ENCODE measurements at regions not wholly inside any gene's neighbourhood (a gene's known extent, or its start where the extent isn't known, plus 50 kb on each side); places are given as distances from the start of the nearest gene placed in this dataset.

GRCh38 chr2:172204309-172204708 lies 101.6 kb upstream of the DLX2 start:
- no peak for DNase-seq (ENCODE audit: low read depth in 2 of 2)

- no peak for DNase-seq (ENCODE audit: low read depth in 2 of 2)
Observed at GRCh38 chr2:172204762-172205161, 102.1 kb upstream of the DLX2 start.

DNA sequence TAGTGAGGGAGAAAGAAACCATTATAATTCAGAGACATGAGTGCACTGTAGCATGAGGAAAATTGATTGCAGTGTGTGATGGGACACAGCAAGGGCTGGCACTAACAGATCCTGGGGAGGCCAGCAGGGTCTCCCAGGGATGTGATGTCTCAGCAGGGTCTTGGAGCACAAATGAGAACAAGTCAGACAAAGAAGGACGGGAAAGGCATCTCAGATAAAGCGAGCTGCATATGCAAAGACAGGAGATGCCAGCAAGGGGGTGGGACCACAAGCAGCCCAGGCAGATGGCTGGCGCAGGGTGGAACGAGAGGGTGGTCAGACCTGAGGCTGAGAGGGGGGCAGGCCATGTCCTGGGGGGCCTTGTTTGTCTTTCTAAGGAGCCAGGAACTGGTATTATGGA lies 102.6 kb upstream of the DLX2 start:
- DNase-seq (ENCODE audit: low read depth in 2 of 2): no peak

GRCh38 chr2:172207911-172208310 lies 105.2 kb upstream of the DLX2 start:
- DNase-seq (ENCODE audit: low read depth in 2 of 2): no peak

DNA sequence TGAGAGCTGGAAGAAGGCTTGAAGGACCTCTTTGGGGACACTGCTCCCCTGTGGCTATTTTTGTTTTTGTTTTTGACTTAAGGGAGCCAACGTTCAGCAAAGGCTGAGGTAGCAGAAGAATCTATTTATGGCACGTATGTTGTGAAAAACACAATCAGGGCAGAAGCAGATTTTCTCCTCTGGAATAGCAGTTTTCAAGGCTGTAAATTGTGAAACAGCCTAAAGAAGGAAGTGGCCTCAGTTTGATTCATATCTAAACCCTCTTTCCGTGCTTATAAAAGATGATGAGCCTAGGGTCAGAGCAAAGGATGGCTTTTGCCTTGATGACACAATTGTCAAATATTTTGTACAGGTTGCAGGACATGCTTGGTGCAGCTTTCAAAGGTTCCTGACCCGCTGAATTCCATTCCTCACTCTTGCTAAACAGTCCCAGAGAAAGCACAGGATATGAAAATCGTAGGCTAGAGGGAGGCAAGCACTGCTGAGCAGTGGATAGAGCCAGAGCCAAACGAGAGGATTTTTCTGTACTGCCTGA lies 106.2 kb upstream of the DLX2 start:
- DNase-seq (ENCODE audit: low read depth in 2 of 2): no peak

GRCh38 chr2:172210599-172210998 lies 107.9 kb upstream of the DLX2 start:
- DNase-seq (ENCODE audit: low read depth in 2 of 2): no peak

GRCh38 chr2:172211512-172211911 lies 108.8 kb upstream of the DLX2 start:
- DNase-seq (ENCODE audit: low read depth in 2 of 2): no peak

- DNase-seq (ENCODE audit: low read depth in 2 of 2): no peak
Observed at GRCh38 chr2:172213116-172213860, 110.6 kb upstream of the DLX2 start.

- no peak for DNase-seq (ENCODE audit: low read depth in 2 of 2)
Observed at GRCh38 chr2:172214252-172214651, 111.6 kb upstream of the DLX2 start.

DNA sequence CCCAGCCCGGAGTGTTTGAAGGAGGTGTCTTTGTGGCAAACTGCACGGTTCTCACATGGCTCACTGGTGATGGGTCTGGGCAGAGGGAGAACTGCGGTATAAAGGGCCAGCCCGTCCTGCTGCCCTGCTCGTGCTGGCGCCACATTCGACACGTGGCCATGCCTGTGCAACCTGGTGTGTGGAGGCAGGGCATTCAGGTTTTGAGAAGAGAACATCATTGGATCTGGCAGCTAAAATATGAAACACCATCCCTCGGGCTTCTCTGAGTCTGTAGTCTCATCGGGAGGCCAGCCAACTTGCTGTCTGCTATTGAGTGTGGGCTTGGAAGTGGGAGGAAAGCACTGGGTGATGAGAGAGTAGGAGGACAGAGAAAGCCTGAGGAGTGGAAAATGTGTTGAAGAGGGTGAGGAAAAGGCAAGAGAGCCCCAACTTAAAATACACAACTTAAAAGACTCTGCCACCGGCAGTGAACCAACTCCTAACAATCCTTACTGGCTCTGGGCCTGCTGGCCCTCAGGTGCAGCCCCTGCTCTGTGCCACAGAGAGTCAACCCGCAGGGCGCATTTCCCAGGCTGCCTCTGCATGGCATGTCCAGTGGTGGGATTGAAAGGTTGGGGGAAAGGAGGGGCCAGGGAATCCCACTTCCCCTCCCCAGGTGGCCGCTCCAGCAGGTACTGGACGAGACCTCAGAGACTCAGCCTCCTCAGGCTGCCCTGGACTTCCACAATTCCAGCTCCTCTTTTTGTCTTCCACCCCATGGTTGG lies 112.7 kb upstream of the DLX2 start:
- no peak for DNase-seq (ENCODE audit: low read depth in 2 of 2)

- DNase-seq (ENCODE audit: low read depth in 2 of 2): no peak
Observed at GRCh38 chr2:172215936-172216335, 113.2 kb upstream of the DLX2 start.

DNA sequence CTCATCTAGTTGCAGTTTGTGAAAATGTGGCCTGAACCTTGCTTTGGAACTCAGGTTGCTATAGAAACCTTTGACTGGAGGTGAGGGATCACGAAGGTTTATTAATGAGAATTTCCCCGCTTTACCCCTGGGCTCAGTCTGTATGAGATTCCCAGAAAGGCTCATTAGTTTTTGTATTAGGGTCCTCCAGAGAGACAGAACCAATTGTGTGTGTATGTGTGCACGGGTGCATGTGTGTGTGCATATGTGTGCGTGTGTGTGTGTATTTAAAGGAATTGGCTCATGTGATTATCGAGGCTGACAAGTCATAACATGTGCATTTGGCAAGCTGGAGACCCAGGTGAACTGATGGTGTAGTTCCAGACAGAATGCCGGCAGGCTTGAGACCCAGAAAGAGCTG lies 113.8 kb upstream of the DLX2 start:
- DNase-seq (ENCODE audit: low read depth in 2 of 2): no peak

- no peak for DNase-seq (ENCODE audit: low read depth in 2 of 2)
Observed at GRCh38 chr2:172219201-172219600, 116.5 kb upstream of the DLX2 start.

- no peak for DNase-seq (ENCODE audit: low read depth in 2 of 2)
Observed at GRCh38 chr2:172220121-172220520, 117.4 kb upstream of the DLX2 start.

DNA sequence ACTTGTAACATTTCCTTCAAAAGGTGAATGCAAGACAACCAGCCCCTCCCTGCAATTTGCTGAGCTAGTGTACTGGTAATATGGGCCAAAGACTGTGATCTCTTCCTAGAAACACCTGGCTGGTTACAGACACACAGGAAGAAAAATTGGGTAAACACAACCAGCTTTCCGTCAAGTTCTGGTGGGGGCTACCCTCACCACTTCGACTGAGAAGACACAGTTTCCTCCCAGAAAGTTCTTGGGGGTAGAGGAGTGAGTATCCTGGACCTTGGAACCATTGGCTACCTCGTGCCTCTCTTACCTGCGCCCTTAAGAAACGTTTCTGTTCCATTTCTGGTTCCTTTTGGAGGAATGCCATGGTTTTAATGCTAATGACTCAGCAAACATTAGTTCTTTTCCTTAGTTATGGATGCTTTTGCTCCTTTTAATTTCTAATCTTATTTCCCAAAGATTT lies 120.9 kb upstream of the DLX2 start:
- DNase-seq (ENCODE audit: low read depth in 2 of 2): no peak

DNA sequence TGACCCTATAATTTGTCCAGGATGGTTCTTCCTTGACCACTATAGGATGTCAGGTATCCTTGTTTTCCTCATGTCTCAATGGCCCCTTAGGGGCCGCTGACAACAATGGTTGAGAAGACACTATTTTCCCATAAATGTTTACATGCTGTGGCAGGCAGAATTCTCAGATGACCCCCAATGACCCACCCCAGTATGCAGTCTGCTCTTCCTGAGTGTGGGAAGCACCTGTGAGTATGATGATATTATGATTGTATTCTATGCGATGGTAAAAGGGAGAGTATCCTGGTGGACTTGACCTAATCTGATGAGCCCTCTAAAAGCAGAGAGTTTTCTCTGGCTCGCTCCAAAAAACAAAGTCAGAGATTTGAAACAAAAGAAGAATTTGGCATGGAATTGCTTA lies 123.1 kb upstream of the DLX2 start:
- no peak for DNase-seq (ENCODE audit: low read depth in 2 of 2)

GRCh38 chr2:172226244-172227061 lies 123.8 kb upstream of the DLX2 start:
- DNase-seq (ENCODE audit: low read depth in 2 of 2): no peak

GRCh38 chr2:172227719-172228118 lies 125.0 kb upstream of the DLX2 start:
- no peak for DNase-seq (ENCODE audit: low read depth in 2 of 2)

- DNase-seq (ENCODE audit: low read depth in 2 of 2): no peak
Observed at GRCh38 chr2:172228177-172228808, 125.6 kb upstream of the DLX2 start.

GRCh38 chr2:172229125-172229524 lies 126.4 kb upstream of the DLX2 start:
- no peak for DNase-seq (ENCODE audit: low read depth in 2 of 2)

DNA sequence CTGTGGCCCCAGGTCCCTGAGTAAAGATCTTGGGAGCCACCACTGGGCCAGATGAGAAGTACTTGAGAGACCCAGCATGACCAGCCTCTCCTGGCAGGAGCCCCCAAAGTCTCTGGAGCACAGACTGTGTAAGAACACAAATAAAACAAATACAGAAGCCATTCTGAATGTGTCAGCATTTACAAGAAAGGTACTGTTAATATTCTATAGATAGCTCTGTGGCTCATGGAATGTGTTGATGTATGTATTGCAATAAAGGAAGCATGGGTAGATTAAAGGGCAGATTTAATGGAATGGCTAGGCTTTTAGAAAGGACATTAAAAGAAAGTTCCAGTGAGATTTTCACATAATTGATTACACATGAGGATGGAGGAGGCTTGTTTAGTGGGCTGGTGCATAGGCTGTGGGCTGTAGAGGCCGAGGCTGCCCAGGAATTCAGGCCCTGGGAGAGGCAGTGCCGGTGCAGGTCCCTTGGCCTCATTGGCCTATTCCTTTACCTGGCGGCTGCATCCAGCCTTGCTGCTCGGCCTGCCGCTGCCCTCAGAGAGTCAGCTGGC lies 127.7 kb upstream of the DLX2 start:
- DNase-seq (ENCODE audit: low read depth in 2 of 2): no peak
